BJ (cell line): ENCODE measurements at regions not wholly inside any gene's neighbourhood (a gene's known extent, or its start where the extent isn't known, plus 50 kb on each side); places are given as distances from the start of the nearest gene placed in this dataset.

ENCODE experiments used
- CTCF ChIA-PET: fragments of 350-600 bp; formaldehyde crosslinking; extraction: SDS; loops from one replicate; lab custom pipeline; 2021; ENCODE audit warnings: antibody characterized with exemption, inconsistent platforms; lab: Yijun Ruan, JAX
- POLR2A ChIA-PET: fragments of 300-600 bp; sonication (Branson Sonifier 250); formaldehyde crosslinking; extraction: SDS; loops from one replicate; lab custom pipeline; 2021; ENCODE audit warnings: antibody characterized with exemption; lab: Charles Lee
- DNase-seq: peaks from one replicate; pipeline ENCODE4 v3.0.0-alpha.2; 2011; ENCODE audit warnings: low read depth
- H3K27me3 ChIP-seq: 2 replicates; pipeline ENCODE4 v1.6.0; 2011; ENCODE audit warnings: low read length; ENCODE audit not compliant: control insufficient read depth, insufficient read depth
- H3K36me3 ChIP-seq: 2 replicates; pipeline ENCODE4 v1.5.1; 2011; ENCODE audit warnings: low read length; ENCODE audit not compliant: control insufficient read depth, insufficient read depth
- H3K4me3 ChIP-seq: 2 replicates; pipeline ENCODE4 v1.5.1; 2011; ENCODE audit warnings: low read depth, mild to moderate bottlenecking, control low read depth, low read length
- CTCF ChIP-seq: IDR thresholded peaks from 2 replicates; pipeline ENCODE4 v1.5.1; 2011; ENCODE audit warnings: low read depth, mild to moderate bottlenecking, control low read depth, inconsistent platforms, low read length, moderate library complexity; ENCODE audit not compliant: insufficient read depth

GRCh38 chr10:108597657-108598319 lies 1325.5 kb downstream of the XPNPEP1 start:
- peak; percentile 18 for DNase-seq
- ChIA-PET POLR2A (interaction anchor here (0.7 kb wide), 1 partner anchor 8 kb away, joined by 4 read pairs; no protein-coding TSS in a partner anchor), CTCF (no interaction called here)
- Histone ChIP-seq H3K4me3 (no peak overlapping the region), H3K36me3 (no peaks in the 10 kb centered on the region), H3K27me3 (no peaks in the 10 kb centered on the region)
- TF ChIP-seq CTCF, result no peak

GRCh38 chr10:108597031-108597430 lies 1326.3 kb downstream of the XPNPEP1 start:
- POLR2A ChIA-PET, result interaction anchor here (0.7 kb wide), 1 partner anchor 8 kb away, joined by 4 read pairs; no protein-coding TSS in a partner anchor
- no peak overlapping the region for H3K4me3 ChIP-seq
- CTCF ChIA-PET, result no interaction called here
- DNase-seq, result peak; percentile 70
- TF ChIP-seq CTCF, result no peak
- no peaks in the 10 kb centered on the region for H3K27me3 ChIP-seq
- no peaks in the 10 kb centered on the region for H3K36me3 ChIP-seq

- H3K36me3 ChIP-seq, result no peaks in the 10 kb centered on the region
- DNase-seq, result no peak
- CTCF ChIA-PET, result no interaction called here
- TF ChIP-seq CTCF, result no peak
- no peak overlapping the region for H3K4me3 ChIP-seq
- H3K27me3 ChIP-seq, result no peaks in the 10 kb centered on the region
- POLR2A ChIA-PET, result interaction anchor here (0.6 kb wide), 1 partner anchor 145 kb away, joined by 5 read pairs; no protein-coding TSS in a partner anchor
Measured at GRCh38 chr10:108592956-108593355, 1330.4 kb downstream of the XPNPEP1 start.

- DNase-seq, result no peak
- Histone ChIP-seq H3K4me3 (no peak overlapping the region), H3K36me3 (no peaks in the 10 kb centered on the region), H3K27me3 (no peaks in the 10 kb centered on the region)
- ChIA-PET CTCF (interaction anchor here (1.1 kb wide), 1 partner anchor 9 kb away, joined by 4 read pairs; no protein-coding TSS in a partner anchor), POLR2A (no interaction called here)
- no peak for TF ChIP-seq CTCF
Measured at GRCh38 chr10:108591417-108591816, 1331.9 kb downstream of the XPNPEP1 start.

GRCh38 chr10:108586424-108586823 lies 1336.9 kb downstream of the XPNPEP1 start:
- no peak for DNase-seq
- Histone ChIP-seq H3K36me3 (no peaks in the 10 kb centered on the region), H3K27me3 (no peaks in the 10 kb centered on the region), H3K4me3 (no peak overlapping the region)
- CTCF ChIA-PET, result no interaction called here
- TF ChIP-seq CTCF, result no peak
- POLR2A ChIA-PET, result no interaction called here
